T1000 (cell line): ENCODE measurements at regions not wholly inside any gene's neighbourhood (a gene's known extent, or its start where the extent isn't known, plus 50 kb on each side); places are given as distances from the start of the nearest gene placed in this dataset.

Experiments
- DNase-seq: peaks from one replicate; lab custom pipeline; 2025; ENCODE audit warnings: mixed read lengths; lab: John Stamatoyannopoulos, UW

GRCh38 chr5:111869681-111870080 is 112.7 kb upstream of the NREP start:
- no peak for DNase-seq

DNA sequence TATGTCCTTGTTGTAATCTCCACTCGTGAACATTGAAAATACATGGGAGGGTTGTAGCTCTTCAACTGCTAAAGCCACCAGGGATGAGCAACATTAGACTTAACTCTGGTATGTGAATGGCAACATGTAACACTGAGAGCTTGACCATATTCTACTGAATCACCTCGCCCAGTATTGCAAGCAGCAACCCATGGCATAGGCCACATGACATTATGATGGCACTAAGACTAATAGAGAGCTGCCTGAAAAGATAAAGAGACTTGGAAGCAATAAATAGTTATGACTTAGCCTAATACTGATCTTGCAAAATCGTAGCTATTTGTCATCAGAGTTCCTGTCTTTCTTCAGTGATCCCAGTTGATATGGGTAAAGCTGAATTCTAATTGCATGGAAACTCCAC is 108.4 kb upstream of the NREP start:
- DNase-seq: no peak

- DNase-seq: no peak
Measured at GRCh38 chr5:111863801-111864200, 106.8 kb upstream of the NREP start.

- DNase-seq: no peak
Measured at GRCh38 chr5:111859533-111860270, 102.7 kb upstream of the NREP start.

- no peak for DNase-seq
Measured at GRCh38 chr5:111859031-111859430, 102.0 kb upstream of the NREP start.

- DNase-seq: no peak
Measured at GRCh38 chr5:111857623-111858022, 100.6 kb upstream of the NREP start.

GRCh38 chr5:111856876-111857466 is 100.0 kb upstream of the NREP start:
- no peak for DNase-seq

GRCh38 chr5:111855356-111855755 is 98.4 kb upstream of the NREP start:
- no peak for DNase-seq

GRCh38 chr5:111854186-111854585 is 97.2 kb upstream of the NREP start:
- no peak for DNase-seq

GRCh38 chr5:111853748-111854147 is 96.8 kb upstream of the NREP start:
- DNase-seq: no peak

DNA sequence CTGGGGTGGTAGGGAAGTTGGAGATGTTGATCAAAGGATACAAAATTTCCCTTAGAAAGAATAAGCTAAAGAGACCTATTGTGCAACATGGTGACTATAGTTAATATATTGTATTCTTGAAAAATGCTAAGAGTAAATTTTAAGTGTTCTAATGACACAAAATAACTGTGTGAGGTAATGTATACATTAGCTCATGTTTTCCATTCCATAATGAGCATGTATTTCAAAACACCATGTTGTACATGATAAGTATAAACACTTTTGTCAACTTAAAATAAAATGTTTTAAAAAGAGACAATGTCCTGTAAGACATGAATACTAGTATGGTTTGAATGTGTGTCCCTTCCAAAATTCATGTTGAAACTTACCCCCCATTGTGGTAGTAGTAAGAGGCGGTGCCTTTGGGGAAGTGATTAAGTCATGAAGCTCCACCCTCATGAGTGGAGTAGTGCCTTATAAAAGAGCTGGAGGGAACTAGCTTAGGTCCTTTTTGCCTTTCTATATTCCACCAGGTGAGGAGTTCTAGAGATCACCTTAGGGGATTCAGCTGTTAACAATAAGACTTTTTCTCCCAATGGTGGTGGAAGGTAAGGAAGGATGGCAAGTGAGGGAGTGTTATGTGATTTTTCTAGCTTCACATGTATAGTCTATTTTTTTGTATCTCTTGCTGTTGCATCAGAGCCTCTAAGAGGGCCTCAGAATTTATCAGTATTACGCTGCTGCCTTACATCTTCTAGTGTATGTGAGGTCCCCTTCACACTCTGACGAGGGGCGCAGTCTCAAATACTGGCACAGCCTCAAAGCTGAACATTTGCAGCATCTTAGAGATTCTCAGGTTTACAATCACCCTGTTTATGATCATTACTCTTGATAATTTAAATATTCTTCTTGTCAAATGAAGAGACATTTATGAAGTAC is 94.9 kb upstream of the NREP start:
- DNase-seq: no peak

GRCh38 chr5:111848476-111848875 is 91.5 kb upstream of the NREP start:
- DNase-seq: no peak

DNA sequence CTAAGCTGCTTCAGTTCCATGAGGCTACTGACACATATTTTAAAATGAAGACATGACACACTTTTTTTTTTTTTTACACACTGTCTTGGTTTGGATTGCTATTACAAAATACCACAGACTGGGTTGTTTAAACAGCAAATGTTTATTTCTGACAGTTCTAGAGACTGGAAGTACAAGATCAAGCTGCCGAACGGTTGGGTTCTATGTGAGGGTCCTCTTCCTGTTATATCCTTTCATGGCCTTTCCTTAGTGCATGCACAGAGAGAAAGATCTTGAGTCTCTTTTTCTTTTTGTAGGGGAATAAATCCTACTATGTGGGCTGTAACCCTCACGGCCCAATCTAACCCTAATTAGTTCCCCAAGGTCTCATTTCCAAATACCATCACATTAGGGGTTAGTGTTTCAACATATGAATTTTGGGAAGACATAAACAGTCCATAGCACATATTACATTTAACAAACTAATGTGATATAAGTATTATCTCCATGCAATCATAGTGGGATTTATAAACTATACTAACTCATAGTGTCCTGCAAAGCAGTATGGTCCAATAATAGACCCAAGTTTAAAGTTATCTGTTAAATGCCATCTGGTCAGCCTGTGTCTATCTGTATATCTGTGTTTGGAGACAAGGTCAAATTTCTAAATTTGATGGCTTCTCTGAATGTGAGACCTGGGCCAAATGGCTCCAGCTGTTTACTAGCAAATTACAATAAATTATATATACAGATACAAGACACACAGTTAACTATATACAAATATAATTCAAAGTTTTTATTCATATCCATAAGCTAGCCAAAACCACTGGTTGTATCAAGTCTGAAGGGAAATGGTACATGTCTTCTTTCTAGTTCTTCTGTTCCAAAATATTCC is 90.3 kb upstream of the NREP start:
- no peak for DNase-seq

- no peak for DNase-seq
Measured at GRCh38 chr5:111840036-111840674, 83.2 kb upstream of the NREP start.

DNA sequence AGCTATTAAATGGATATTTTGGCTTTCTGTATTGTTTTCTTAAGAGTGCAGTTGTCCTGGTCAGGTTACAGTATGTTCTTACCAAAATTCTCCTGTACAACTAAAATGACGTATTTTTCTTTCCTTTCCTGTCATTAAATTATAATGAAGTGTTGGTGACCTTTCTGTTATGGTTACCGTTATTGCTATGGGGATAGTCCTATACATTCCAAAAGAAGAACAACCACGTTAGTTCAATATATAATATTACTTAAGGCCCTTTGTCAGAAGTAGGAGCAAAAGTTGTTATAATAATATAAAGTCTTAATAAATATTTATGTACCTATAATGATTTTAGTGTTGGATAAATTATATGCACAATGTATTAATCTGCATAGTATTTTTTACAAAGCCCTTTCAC is 82.4 kb upstream of the NREP start:
- DNase-seq: no peak

GRCh38 chr5:111836426-111836825 is 79.4 kb upstream of the NREP start:
- DNase-seq: no peak

- no peak for DNase-seq
Measured at GRCh38 chr5:111834926-111835599, 78.1 kb upstream of the NREP start.

- DNase-seq: peak; percentile 5
Measured at GRCh38 chr5:111830333-111830732, 73.3 kb upstream of the NREP start.

GRCh38 chr5:111829701-111830100 is 72.7 kb upstream of the NREP start:
- peak; percentile 41 for DNase-seq

DNA sequence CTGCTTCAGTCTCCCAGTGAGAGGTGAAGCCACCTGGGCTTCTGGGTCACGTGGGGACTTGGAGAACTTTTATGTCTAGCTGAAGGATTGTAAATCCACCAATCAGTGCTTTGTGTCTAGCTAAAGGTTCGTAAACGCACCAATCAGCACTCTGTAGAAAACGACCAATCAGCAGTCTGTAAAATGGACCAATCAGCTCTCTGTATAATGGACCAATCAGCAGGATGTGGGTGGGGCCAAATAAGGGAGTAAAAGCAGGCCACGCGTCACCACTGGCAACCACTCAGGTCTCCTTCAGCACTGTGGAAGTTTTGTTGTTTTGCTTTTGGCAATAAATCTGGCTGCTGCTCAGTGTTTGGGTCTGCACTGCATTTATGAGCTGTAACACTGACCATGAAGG is 69.1 kb upstream of the NREP start:
- no peak for DNase-seq

DNA sequence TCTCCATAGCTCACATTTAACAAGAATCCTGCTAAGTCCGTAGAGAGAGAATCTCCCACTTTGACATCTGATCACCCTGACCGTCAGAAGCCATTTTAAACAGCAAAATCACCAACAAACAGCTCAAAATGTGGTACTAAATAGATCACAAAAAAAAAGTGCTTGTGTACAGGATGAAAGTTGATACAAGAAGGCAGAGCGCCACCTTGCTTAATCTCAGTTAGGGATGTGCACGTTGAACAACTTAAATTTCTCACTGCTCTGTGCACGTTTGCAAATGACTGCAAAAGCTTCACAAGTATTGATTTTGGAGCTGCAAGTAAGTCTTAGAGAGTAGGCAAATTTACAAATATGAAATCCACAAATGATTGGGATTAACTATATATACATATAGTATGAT is 63.1 kb upstream of the NREP start:
- no peak for DNase-seq
